Bronchial epithelial cell (primary cell): ENCODE measurements at regions not wholly inside any gene's neighbourhood (a gene's known extent, or its start where the extent isn't known, plus 50 kb on each side); places are given as distances from the start of the nearest gene placed in this dataset.

Experiments used
- DNase-seq: peaks from one replicate; pipeline ENCODE4 v3.0.0-alpha.2; 2010; ENCODE audit warnings: low read depth
- FAIRE-seq: peaks from 2 replicates; lab custom pipeline; 2011; peaks lifted over from hg19 to GRCh38; lab: Jason Lieb, UNC
- H3K27me3 ChIP-seq: 2 replicates; pipeline ENCODE4 v1.5.1; 2011; ENCODE audit warnings: low read length; ENCODE audit not compliant: control insufficient read depth, insufficient read depth
- H3K36me3 ChIP-seq: 2 replicates; pipeline ENCODE4 v1.5.1; 2011; ENCODE audit warnings: low read length; ENCODE audit not compliant: control insufficient read depth, insufficient read depth
- H3K4me3 ChIP-seq: 2 replicates; pipeline ENCODE4 v1.5.1; 2011; ENCODE audit warnings: mild to moderate bottlenecking, low read depth, low read length, control low read depth
- TF ChIP-seq, protein P1 (sequence below): IDR thresholded peaks from 2 replicates; pipeline ENCODE4 v1.5.1; 2011; ENCODE audit warnings: mild to moderate bottlenecking, moderate library complexity, low read length, control low read depth, inconsistent platforms; ENCODE audit not compliant: insufficient read depth, severe bottlenecking

DNA sequence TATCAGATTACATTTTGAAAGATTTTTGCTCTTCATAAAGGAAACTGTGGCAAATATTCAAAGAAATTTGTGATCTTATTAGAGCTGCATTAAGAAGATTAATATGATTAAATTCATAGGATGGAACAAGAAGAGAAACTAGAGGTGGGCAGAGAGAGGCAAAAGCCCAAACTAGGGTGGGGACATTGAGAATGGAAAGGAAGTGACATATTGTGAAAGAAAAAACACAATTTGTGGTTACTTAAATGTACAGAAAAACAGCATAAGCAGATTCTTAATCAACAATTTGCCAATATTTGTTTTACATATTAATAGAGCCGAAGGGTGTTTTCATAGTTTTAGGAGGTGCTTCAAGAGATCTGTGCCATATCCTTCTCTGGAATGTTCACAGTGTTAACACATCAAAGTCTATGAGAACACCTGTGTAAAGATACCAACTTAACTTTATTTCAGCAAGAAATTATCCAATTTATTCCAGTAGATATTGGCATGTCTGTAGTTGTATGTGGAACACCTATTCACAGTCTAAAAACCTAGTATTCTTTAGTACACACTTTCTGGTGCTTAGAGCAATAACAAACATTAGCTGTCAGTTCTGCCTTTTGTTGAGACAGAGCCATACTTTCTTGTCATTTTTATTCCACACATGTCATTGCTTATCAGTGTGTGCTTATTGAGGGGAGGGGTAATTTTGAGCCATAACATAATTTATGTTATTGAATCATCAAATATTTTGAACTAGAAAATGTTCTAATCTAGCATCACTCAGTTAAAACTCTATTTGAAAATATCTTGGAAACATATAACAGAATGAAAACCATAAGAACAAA lies 401.5 kb downstream of the PTPRC start:
- no peak for DNase-seq
- no peak overlapping the region for H3K4me3 ChIP-seq
- H3K27me3 ChIP-seq: no peaks in the 10 kb centered on the region
- H3K36me3 ChIP-seq: no peaks in the 10 kb centered on the region
- no peak for FAIRE-seq
- TF ChIP-seq, protein P1, sequence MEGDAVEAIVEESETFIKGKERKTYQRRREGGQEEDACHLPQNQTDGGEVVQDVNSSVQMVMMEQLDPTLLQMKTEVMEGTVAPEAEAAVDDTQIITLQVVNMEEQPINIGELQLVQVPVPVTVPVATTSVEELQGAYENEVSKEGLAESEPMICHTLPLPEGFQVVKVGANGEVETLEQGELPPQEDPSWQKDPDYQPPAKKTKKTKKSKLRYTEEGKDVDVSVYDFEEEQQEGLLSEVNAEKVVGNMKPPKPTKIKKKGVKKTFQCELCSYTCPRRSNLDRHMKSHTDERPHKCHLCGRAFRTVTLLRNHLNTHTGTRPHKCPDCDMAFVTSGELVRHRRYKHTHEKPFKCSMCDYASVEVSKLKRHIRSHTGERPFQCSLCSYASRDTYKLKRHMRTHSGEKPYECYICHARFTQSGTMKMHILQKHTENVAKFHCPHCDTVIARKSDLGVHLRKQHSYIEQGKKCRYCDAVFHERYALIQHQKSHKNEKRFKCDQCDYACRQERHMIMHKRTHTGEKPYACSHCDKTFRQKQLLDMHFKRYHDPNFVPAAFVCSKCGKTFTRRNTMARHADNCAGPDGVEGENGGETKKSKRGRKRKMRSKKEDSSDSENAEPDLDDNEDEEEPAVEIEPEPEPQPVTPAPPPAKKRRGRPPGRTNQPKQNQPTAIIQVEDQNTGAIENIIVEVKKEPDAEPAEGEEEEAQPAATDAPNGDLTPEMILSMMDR: no peak

DNA sequence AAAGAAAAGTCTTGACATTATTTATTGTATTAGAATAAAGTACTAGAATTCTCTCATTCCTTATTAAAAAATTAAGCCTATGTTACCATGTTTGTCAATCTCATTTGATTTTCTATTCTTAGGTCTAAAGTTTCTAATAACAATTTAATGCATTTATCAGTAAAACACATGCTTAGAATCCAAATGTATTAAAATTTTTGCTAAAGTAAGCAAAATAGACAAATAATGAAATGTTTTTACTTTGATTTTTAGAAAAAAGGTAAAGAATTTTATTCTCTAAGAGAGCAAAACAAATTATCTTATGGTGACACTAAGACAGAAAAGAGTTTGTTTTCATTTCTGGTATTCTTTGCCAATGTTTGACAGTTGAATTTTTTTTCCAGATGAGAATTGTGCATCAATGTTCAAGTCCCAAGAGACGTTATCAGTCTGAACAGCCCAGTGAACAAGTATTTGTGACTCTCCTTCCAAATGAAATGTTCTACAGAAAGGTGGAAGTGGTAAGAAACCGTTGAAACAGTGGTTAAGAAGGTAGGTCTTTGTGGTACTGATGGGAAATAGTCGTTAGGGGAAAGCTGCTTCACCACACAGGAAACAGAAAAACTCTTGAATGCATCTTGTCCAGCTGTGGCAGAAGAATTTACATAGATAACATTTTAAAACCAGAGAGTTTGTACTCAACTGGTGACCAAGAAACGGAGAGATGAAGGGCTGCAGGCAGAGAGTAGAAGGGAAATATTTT lies 402.5 kb downstream of the PTPRC start:
- DNase-seq: no peak
- no peak for FAIRE-seq
- TF ChIP-seq, protein P1: no peak

DNA sequence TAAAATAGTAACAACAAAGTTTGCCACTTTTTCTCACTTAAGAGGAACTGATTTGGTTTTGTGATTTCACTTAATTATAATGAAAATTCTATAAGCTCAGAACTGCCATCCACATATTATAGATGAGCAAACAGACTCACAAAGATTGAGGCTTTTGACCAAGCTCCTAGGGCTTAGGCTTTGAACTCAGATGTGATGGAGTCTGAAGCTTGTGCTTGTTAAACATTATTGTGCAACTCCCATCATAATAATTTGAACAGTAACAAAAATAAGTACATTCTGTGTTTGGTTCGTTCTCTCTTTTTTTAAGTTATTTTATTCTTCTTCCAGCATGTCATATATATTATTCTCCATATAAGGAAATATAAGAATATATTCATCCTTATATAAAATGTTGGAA lies 403.4 kb downstream of the PTPRC start:
- TF ChIP-seq, protein P1: no peak
- FAIRE-seq: no peak

More for the DNA sequence above, 402.5 kb downstream of the PTPRC start:
- Histone ChIP-seq H3K36me3 (no peaks in the 10 kb centered on the region), H3K4me3 (no peak overlapping the region), H3K27me3 (no peaks in the 10 kb centered on the region)

DNA sequence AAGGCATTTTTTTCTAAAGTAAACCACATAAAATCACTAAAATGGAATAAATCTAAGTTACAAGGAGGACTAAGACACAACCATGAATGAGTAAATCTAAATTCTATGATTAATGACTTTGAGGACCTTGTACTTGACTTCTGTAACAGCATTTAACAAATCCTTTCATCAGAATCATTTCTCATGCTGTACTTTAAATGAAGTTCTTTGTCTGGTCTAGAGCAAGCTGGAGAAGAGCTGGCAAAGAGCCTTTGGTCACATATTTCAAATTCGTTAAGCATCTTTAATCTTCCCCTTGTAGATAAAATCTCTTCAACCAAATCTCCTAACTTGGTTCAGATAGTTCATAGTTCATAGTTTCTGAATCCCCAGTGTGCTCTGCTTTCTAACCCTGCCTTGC lies 405.4 kb downstream of the PTPRC start:
- Histone ChIP-seq H3K4me3 (no peak overlapping the region), H3K27me3 (no peaks in the 10 kb centered on the region), H3K36me3 (no peaks in the 10 kb centered on the region)
- FAIRE-seq (no peak), DNase-seq (no peak)
- TF ChIP-seq, protein P1: no peak

More for the DNA sequence above, 403.4 kb downstream of the PTPRC start:
- no peak overlapping the region for H3K4me3 ChIP-seq
- DNase-seq: no peak
- H3K27me3 ChIP-seq: no peaks in the 10 kb centered on the region
- no peaks in the 10 kb centered on the region for H3K36me3 ChIP-seq

DNA sequence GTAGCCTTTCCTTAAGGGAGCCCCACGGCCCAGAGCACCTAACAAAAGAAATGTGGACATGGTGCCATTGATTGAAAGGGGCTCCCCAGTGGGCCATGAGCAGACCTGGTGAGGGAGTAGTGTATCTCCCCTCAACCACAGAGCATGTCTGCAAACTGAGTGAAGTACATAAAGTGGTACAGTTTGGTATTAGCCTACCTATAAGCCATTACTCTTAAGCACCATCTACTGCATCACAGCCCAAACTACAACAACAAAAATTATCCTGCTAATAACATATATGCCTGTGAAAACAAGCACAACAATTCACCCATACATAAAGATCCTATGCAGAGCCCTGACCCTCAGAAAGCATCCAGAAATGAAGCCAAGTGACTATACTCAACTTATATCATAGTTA lies 407.8 kb downstream of the PTPRC start:
- FAIRE-seq (no peak), DNase-seq (peak; percentile 18)
- H3K27me3 ChIP-seq: no peaks in the 10 kb centered on the region
- no peak overlapping the region for H3K4me3 ChIP-seq
- H3K36me3 ChIP-seq: no peaks in the 10 kb centered on the region
- TF ChIP-seq, protein P1: peak; percentile 31
